ENCODE measurements at regions not wholly inside any gene's neighbourhood (a gene's known extent, or its start where the extent isn't known, plus 50 kb on each side); places are given as distances from the start of the nearest gene placed in this dataset.

GRCh38 chr14:81709681-81710080, 176.0 kb upstream of the SEL1L start:
- TF ChIP-seq CTCF (IDR thresholded peaks at IDR 0.05; ENCODE audit: extremely low read depth in 1 of 2, insufficient read depth in 1 of 2, low read depth in 1 of 2, low read length in 2 of 2) (no peak), EZH2 (IDR thresholded peaks at IDR 0.05; ENCODE audit: borderline replicate concordance, low read depth, low read length, severe bottlenecking) (no peak), POLR2A (IDR thresholded peaks at IDR 0.05; ENCODE audit: low read depth, low read length) (no peak), MAX (IDR thresholded peaks at IDR 0.05; ENCODE audit: insufficient read depth, insufficient read length) (no peak), GATA2 (IDR thresholded peaks at IDR 0.05; ENCODE audit: insufficient read depth, insufficient read length, low read depth, low read length) (no peak), JUN (IDR thresholded peaks at IDR 0.05; ENCODE audit: borderline replicate concordance, insufficient read depth, insufficient read length, low read depth) (no peak), POLR2AphosphoS5 (IDR thresholded peaks at IDR 0.05; ENCODE audit: insufficient read depth, low read depth, low read length) (no peak), MYC (IDR thresholded peaks at IDR 0.05; ENCODE audit: low read depth, low read length) (no peak)
